KMS-11 (cell line): ENCODE measurements at regions not wholly inside any gene's neighbourhood (a gene's known extent, or its start where the extent isn't known, plus 50 kb on each side); places are given as distances from the start of the nearest gene placed in this dataset.

ENCODE experiments used
- H2AFZ ChIP-seq: fragments of 200-600 bp; sonication (generic); 2 replicates; pipeline ENCODE4 v1.6.1; 2016; ENCODE audit warnings: antibody characterized with exemption, mixed run types, low read depth
- H3K27ac ChIP-seq: fragments of 200-600 bp; sonication (generic); 2 replicates; pipeline ENCODE4 v1.6.1; 2016; ENCODE audit warnings: mild to moderate bottlenecking, mixed run types
- H3K27me3 ChIP-seq: fragments of 200-600 bp; sonication (generic); 2 replicates; pipeline ENCODE4 v1.6.1; 2017; ENCODE audit warnings: mild to moderate bottlenecking, low read depth, mixed run types, moderate library complexity; ENCODE audit not compliant: insufficient read depth
- H3K36me3 ChIP-seq: fragments of 200-600 bp; sonication (generic); 2 replicates; pipeline ENCODE4 v1.6.1; 2017; ENCODE audit warnings: mild to moderate bottlenecking, mixed run types; ENCODE audit not compliant: insufficient read depth
- H3K4me1 ChIP-seq: fragments of 200-600 bp; sonication (generic); 2 replicates; pipeline ENCODE4 v1.6.1; 2016; ENCODE audit warnings: mild to moderate bottlenecking, low read depth, mixed run types; ENCODE audit not compliant: poor library complexity, severe bottlenecking
- H3K4me2 ChIP-seq: fragments of 200-600 bp; sonication (generic); 2 replicates; pipeline ENCODE4 v1.7.0; 2016; ENCODE audit warnings: mild to moderate bottlenecking, mixed run types
- H3K4me3 ChIP-seq: fragments of 200-600 bp; sonication (generic); IDR thresholded peaks from 2 replicates; pipeline ENCODE4 v1.6.1; 2017; ENCODE audit warnings: low read depth, low read length, mixed read lengths; ENCODE audit not compliant: insufficient read depth
- H3K79me2 ChIP-seq: fragments of 200-600 bp; sonication (generic); 2 replicates; pipeline ENCODE4 v1.6.1; 2016; ENCODE audit warnings: low read depth, mixed run types; ENCODE audit not compliant: insufficient read depth
- H3K9ac ChIP-seq: fragments of 200-600 bp; sonication (generic); 2 replicates; pipeline ENCODE4 v1.6.1; 2016; ENCODE audit warnings: mild to moderate bottlenecking, mixed run types
- H4K20me1 ChIP-seq: fragments of 200-600 bp; sonication (generic); 2 replicates; pipeline ENCODE4 v1.6.1; 2016; ENCODE audit warnings: mild to moderate bottlenecking, mixed run types; ENCODE audit not compliant: insufficient read depth
- TF ChIP-seq, protein P1 (sequence below): fragments of 200-600 bp; sonication (generic); conservative IDR thresholded peaks from 2 replicates; pipeline ENCODE4 v1.6.1; 2017; ENCODE audit warnings: low read depth, mild to moderate bottlenecking, antibody characterized with exemption, low read length, moderate library complexity, mixed read lengths

DNA sequence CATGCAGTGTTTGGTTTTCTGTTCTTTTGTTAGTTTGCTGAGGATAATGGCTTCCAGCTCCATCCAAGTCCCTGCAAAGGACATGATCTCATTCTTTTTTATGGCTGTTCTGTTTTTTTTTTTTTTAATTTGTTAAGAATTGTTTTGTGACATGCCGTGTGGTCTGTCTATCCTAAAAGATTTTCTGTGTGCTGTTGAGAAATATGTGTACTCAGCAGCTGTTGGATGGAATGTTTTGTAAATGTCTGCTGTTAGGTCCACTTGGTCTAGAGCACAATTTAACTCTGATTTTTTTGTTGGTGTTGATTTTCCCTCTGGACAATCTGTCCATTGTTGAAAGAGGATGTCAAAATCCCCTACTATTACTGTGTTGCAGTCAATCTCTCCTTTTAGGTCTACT lies 80.4 kb upstream of the WDR75 start:
- Histone ChIP-seq H3K27me3 (no peaks in the 10 kb centered on the region), H3K4me1 (no peaks in the 10 kb centered on the region), H3K4me2 (no peak overlapping the region), H3K79me2 (no peaks in the 10 kb centered on the region), H2AFZ (no peak overlapping the region), H3K4me3 (no peak overlapping the region), H4K20me1 (no peaks in the 10 kb centered on the region), H3K27ac (no peak overlapping the region), H3K9ac (no peak overlapping the region), H3K36me3 (no peaks in the 10 kb centered on the region)
- TF ChIP-seq, protein P1, sequence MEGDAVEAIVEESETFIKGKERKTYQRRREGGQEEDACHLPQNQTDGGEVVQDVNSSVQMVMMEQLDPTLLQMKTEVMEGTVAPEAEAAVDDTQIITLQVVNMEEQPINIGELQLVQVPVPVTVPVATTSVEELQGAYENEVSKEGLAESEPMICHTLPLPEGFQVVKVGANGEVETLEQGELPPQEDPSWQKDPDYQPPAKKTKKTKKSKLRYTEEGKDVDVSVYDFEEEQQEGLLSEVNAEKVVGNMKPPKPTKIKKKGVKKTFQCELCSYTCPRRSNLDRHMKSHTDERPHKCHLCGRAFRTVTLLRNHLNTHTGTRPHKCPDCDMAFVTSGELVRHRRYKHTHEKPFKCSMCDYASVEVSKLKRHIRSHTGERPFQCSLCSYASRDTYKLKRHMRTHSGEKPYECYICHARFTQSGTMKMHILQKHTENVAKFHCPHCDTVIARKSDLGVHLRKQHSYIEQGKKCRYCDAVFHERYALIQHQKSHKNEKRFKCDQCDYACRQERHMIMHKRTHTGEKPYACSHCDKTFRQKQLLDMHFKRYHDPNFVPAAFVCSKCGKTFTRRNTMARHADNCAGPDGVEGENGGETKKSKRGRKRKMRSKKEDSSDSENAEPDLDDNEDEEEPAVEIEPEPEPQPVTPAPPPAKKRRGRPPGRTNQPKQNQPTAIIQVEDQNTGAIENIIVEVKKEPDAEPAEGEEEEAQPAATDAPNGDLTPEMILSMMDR: no peak

DNA sequence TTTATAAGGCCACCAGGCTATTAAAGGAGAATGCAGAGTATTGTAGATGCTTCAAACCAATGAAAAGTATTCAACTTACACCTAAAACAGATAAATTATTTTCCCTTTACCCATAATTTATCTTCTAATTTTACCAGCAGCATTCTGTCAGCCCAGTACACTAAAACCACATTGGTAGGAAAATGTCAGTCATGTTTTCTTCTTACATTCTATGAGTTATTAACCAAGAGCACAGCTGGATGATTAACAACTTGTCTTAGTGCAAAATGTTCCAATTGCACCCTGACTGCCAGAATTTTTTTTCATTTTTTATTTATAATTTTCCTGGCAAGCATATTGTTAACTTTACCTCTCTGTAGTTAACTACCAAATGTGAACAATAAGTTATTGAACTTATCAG lies 79.0 kb upstream of the WDR75 start:
- no peak overlapping the region for H3K27ac ChIP-seq
- no peak overlapping the region for H2AFZ ChIP-seq
- TF ChIP-seq, protein P1: no peak
- no peak overlapping the region for H3K4me3 ChIP-seq
- H4K20me1 ChIP-seq: no peaks in the 10 kb centered on the region
- no peak overlapping the region for H3K4me2 ChIP-seq
- no peaks in the 10 kb centered on the region for H3K4me1 ChIP-seq
- H3K79me2 ChIP-seq: no peaks in the 10 kb centered on the region
- H3K27me3 ChIP-seq: no peaks in the 10 kb centered on the region
- no peaks in the 10 kb centered on the region for H3K36me3 ChIP-seq
- H3K9ac ChIP-seq: no peak overlapping the region

DNA sequence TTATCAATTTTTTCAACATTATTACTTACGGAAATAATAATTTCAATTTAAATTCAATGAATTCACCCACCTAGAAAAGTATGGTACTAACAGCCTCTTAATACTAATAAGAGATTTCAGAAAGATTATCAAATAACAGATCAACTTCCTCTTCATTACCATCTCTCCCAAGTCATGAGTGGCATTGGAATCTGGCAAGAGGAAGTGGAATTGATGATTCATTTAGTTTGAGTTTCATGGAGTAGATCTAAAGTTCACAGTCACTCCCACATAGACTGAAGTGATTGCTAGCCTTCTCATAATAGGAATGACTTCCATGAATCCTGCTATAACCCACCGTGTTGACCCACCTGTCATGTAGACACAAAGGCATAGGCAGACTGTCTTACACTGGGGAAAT lies 77.7 kb upstream of the WDR75 start:
- TF ChIP-seq, protein P1: no peak
- Histone ChIP-seq H3K9ac (no peak overlapping the region), H3K4me1 (no peaks in the 10 kb centered on the region), H3K4me3 (no peak overlapping the region), H3K27me3 (no peaks in the 10 kb centered on the region), H2AFZ (no peak overlapping the region), H3K4me2 (no peak overlapping the region), H4K20me1 (no peaks in the 10 kb centered on the region), H3K36me3 (no peaks in the 10 kb centered on the region), H3K79me2 (no peaks in the 10 kb centered on the region), H3K27ac (no peak overlapping the region)

DNA sequence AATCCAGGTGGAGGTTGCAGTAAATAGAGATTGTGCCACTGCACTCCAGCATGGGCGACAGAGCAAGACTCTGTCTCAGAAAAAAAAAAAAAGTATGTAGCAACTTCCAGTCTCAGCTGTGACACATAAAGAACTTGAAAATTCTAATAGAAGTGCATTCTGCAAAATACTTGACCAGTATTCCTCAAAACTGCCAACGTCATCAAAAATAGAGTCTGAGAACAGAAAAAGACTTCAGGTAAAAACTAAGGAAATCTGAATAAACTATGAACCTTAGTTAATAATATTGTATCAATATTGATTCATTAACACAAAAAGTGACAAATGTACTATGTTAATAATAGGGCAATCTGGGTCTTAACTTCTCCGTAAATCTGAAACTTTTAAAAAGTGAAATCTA lies 76.7 kb upstream of the WDR75 start:
- Histone ChIP-seq H3K4me2 (no peak overlapping the region), H3K4me3 (no peak overlapping the region)
- TF ChIP-seq, protein P1: no peak

DNA sequence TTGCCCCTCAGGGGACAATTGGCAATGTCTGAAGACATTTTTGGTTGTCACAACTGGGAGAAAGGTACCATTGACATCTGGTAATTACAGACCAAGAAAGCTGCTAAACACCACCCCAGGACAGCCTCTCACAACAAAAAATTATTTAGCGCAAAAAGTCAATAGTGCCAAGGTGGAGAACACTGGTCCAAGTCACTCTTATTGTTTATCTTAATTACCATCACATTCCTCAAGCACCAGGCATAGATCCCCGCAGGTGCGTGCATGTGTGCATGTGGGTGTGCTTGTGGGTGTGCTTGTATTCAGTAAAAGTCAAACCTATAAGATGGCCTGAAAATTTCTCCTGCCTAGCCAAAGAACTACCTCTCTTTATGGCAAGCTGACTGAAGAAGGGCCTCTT lies 74.9 kb upstream of the WDR75 start:
- Histone ChIP-seq H3K79me2 (no peaks in the 10 kb centered on the region), H3K4me1 (no peaks in the 10 kb centered on the region), H3K36me3 (no peaks in the 10 kb centered on the region), H3K4me2 (no peak overlapping the region), H3K27ac (no peak overlapping the region), H2AFZ (no peak overlapping the region), H4K20me1 (no peaks in the 10 kb centered on the region), H3K4me3 (no peak overlapping the region), H3K27me3 (no peaks in the 10 kb centered on the region), H3K9ac (no peak overlapping the region)
- TF ChIP-seq, protein P1: no peak

More for the DNA sequence above, 76.7 kb upstream of the WDR75 start:
- Histone ChIP-seq H3K27ac (no peak overlapping the region), H3K36me3 (no peaks in the 10 kb centered on the region), H3K27me3 (no peaks in the 10 kb centered on the region), H3K9ac (no peak overlapping the region), H3K4me1 (no peaks in the 10 kb centered on the region), H4K20me1 (no peaks in the 10 kb centered on the region), H3K79me2 (no peaks in the 10 kb centered on the region), H2AFZ (no peak overlapping the region)
